DMS153 (cell line): ENCODE measurements at regions not wholly inside any gene's neighbourhood (a gene's known extent, or its start where the extent isn't known, plus 50 kb on each side); places are given as distances from the start of the nearest gene placed in this dataset.

ENCODE experiments used
- DNase-seq: peaks from one replicate; lab custom pipeline; 2025; lab: John Stamatoyannopoulos, UW

DNA sequence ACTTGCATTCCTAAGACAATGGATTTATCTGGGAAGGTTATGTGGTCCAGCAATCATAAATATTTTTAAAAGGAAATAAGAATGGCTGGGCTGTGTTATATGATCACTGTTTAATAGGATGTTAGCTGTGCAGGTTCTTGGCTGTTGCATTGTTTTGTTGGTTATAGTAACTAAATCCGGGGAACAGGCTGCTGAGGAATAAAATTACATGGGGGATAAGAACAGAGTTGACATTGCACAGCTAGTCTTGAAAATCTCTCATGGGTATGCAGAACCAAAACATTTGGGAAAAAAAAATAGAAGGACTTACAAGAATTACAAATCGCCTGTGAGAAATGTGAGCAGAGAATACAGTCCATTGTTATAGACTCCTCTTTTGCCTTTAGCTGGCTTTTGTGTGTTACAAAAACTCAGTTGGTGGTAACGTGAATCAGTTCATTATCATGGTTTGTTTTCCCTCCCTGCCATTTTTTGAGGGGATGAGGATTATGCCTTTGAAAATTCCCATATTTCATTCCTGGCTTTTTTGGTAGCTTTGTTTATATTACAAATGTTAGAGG is 375.3 kb upstream of the DAB2 start:
- DNase-seq, result no peak

DNA sequence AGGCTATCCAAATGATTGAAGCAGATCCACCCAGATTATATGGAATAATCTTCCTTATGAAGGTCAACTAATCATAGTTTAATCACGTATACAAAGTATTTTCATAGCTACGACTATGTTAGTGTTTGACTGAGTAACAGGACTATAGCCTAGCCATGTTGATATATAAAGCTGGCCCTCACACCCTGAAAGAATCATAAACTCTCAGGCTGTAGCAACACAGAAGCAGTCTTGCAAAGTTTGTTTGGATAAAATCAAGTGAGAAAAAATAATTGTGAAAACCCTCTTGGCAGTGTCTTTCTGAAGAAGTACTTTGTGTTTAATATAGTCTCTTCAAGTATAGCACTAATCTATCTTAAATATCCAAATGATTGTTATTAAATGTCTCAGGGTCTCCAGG is 374.5 kb upstream of the DAB2 start:
- no peak for DNase-seq

DNA sequence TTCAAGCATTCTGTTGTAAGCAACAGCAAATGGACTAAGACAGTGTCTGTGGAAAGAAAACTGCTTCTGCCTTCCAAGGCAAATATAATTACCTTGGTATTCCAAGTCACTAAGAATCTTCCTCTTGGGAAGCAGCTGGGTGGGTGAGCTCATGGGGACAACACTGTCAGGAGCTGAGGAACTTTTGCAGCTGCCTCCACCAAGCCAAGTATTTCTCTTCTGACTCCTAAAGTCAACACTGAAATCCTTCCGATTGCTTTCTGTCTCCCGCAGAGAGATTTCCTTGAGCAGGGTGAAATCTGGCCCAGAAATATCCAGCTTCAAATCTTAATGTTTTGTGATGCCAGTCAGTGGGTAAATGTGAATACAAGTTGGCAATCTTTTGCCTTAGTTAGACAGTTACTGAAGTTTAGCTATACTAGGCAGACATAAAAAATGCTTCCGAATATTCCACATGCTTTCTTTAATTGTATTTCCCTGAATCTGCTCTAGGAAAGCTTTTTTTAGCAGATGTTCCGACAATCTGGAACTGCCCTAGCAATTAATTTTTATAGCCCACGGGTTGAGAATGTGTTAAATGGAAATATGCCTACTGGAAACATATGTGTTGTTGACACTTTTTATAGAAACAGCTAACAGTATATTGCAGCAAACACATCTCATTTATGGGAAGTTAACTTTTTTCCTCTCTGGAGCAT is 369.9 kb upstream of the DAB2 start:
- DNase-seq, result no peak

DNA sequence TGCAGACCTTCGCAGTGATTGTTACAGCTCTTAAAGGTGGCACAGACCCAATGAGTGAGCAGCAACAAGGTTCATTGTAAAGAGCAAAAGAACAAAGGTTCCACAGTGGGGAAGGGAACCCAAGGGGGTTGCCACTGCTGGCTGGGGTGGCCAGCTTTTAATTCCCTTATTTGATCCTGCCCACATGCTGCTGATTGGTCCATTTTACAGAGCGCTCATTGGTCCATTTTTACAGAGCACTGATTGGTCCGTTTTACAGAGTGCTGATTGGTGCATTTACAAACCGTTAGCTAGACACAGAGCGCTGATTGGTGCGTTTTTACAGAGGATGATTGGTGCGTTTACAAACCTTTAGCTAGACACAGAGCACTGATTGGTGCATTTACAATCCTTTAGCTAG is 360.6 kb upstream of the DAB2 start:
- no peak for DNase-seq

DNA sequence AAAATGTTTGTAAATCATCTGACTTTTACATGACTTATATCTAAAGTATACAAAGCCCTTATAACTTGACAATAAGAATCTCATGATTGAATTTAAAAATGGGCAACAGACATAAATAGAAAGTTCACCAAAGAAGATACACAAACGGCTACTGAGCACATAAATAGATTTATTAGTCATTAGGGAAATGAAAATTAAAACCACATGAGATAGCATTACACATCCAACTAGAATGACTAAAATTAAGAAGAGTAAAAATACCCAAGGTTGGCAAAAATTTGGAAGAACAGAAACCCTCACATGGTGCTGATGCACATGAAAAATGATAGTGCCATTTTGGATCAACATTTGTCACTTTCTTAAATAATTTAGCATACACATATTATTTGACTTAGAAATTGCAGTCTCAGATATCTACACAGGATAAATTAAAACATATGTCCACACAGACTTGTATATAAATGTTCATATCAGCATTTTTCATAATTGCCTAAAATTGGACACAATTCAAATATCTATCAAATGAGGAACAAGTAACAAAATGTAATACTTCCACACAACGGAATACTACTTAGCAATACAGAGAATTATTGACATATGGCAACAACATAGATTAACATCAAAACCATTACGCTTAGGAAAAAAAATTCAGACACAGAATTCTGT is 359.1 kb upstream of the DAB2 start:
- no peak for DNase-seq

DNA sequence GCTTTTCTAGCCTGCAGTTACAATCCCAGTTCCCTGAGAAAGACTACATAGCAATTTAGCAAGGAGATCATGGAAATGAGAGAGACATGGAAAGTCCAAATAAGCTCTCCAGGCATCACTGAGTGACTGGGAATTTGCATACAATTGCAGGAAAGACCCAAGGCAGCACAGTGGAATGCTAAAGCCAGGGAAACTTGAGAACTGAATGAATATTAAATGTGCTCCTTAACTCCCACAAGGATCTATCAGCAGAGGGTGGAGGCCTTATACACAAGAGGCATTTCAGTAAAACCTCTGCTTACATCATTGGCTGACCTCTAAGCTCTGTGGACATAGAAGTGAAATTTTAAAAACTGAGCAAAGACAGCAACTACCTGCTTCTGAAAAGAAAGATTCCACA is 355.6 kb upstream of the DAB2 start:
- DNase-seq, result no peak

DNA sequence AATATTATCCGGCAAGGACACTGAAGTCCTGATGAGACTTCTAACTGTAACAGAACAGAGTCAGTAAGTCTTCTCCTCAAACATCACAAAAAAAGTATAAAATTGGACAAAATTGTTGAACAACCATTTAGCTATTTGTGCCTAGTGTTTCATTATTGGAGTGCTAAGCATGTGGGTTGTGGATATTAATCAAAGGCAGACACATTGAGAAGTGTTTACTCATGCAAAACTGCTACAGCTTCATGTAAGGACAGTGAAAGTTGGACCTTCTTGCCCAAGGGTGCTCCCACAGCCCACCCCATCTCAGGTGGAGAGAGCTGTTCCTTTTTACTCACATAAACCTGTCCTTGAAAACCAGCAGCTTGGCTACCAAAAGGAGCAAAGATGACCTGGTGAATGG is 355.1 kb upstream of the DAB2 start:
- no peak for DNase-seq

DNA sequence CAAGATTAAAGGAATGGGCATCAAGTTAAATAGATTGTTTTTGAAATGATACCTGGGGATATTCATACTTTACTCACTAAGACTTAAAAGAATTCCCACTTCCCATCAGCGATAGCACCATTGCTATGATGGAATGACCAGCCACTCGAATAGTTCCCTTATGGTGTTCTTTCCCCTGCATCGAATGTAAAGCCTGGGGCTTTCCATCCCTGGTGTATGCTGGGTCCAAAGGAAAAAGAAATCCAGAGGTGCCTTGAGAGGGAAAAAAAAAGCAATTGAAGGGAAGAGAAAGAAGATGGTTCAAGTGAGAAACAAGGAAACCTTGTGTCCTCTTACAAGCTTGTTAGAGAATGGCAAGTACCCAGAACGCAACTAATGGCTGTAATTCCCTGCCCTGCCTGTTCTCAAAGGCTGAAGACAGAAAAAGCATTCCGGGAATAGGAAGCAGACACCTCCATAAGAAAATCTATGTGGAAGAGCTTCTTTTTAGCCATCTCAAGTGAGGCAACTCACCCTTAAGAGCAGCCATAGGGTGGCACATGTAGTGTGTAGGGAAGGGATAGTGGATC is 351.1 kb upstream of the DAB2 start:
- no peak for DNase-seq

DNA sequence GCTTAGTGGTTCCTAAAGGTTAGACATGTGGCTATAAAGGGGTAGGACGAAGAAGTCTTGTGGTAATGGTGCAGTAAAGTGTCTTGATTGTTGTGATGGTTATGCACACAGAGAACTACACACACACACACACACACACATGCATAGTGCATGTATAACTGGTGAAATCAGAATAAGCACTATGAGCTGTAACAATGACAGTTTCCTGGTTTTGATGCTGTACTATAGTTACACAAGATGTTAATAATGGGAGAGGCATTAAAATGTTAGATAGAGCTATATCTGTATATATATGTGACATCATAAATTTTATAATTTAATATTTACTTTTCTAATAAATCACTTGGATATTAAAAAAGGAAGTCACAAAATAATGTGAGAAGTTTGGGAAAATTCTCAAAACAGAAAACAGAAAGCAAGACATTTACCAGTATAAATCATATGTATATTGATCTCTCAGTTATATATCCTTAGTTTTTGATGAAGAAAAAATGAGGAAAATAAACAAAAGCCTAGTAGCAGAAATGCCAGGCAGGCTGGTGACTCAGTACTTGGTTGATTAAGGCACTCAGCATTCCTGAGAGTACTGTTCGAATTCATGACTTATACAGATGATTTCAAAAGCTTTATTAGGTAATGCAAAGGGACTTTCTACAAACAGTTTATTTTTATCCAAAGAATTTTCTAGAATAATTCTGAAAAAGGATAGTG is 350.5 kb upstream of the DAB2 start:
- no peak for DNase-seq

DNA sequence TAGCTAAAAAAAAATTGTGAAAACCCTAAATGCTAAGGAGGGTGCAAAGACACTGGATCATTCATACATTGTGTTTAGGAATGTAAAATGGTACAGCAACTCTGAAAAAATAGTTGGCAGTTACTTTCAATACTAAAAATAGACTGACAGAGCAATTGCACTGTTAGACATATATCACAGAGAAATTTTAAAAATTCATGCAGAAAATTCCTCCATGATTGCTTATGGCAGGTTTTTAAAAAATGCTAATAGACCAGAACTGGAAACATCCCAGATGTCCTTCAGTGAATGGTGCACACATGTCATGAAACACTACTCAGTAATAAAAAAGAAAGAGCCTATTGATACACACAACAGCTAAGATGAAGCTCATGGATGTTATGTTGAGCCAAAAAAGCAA is 349.8 kb upstream of the DAB2 start:
- no peak for DNase-seq

DNA sequence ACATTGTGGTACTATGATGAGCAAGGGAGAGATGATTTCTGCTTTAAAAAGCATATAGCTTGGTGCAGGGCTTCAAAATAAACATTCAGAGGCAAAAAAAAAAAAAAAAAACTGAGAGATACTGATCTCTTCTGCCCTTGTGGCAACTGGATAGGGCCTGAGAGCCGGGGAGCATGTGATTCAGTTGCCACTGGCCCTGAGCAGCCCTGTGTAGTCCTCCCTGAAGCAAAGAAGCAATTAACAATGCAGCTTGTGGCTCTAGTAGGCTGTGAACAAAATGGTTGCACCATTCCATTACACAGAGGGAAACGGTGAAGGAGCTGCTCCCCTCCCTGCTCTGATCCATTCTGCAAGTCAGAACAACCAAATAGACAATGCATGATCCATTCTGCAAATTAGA is 347.5 kb upstream of the DAB2 start:
- DNase-seq, result no peak

DNA sequence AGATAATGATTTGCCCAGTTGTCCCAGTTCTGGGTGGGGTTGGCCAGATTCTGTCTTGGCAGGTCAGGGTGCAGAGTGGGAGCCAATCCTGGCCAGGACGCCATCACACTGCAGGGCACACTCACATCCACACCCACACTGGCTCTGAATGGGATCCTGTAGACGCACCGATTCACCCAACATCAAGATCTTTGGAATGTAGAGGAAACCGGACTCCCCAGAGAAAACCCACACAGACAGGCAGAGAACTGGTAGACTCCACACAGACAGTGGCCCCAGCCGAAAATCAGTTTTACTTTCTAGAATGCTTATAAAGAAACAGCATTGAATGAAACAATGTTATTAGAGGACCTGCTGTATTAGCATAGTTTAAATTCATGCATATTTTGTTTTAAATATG is 343.1 kb upstream of the DAB2 start:
- no peak for DNase-seq

DNA sequence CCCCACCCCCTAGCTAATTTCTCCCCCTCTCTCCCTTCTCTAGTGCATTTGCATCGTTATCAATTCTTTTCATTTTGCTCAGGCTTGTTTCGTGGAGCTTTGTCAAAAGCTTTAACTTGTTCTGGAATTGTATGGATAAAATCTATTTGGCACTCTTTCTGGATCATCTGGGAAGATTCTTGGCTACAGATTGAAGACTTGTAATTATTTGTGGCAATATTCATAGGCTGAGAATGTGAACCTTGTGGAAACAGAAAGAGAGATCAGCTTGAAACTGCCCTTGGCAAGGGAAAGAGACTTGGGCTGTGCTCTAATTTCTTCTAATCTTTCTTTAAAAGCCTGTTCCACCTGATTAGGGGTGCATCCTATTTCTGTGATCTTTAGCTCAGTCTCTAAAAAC is 340.6 kb upstream of the DAB2 start:
- no peak for DNase-seq

DNA sequence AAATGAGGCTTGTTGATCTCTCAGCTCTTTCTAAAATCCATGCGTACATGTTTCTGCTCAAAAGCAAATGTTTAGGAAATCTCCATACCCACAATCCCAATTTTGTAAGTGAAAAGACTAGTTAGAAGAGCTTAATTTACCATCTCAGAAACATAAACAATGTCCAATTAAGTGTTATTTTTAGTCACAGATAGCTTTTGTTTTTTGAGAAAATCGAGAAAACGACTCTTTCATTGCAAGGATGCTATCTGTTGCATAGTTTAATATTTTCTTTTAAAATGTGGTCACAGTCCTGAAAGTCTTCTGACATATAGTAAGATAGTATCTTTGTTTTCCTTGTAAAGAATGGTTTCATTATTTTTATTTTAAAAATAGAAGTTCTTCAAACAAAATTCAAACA is 338.0 kb upstream of the DAB2 start:
- DNase-seq, result no peak

DNA sequence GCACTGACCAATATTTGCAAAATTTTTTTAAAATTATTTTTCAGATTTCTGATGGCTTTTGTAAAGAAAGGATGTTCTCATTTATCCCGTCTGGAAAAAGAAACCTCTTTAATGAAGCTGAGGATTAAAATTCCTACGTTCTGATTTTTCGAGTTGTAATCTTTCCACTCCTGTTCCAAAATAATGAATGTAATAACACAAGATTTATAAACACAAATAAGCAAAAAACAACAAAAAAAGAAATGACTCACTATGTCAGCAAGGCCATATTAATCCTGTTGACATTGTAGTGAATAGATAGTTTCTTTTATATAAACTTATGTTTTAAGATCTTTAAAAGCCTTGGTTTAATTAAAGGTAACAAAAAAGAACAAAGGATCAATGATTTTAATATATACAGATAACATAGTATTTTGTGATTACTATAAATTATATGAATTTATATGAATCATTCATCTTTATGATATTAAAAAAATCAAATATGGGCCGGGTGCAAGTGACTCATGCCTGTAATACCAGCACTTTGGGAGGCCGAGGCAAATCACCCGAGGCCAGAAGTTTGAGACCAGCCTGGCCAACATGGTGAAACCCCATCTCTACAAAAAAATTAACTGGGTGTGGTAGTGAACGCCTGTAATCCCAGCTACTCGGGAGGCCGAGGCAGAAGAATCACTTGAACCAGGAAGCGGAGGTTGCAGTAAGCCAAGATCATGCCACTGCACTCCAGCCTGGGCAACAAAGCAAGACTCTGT is 336.6 kb upstream of the DAB2 start:
- no peak for DNase-seq

DNA sequence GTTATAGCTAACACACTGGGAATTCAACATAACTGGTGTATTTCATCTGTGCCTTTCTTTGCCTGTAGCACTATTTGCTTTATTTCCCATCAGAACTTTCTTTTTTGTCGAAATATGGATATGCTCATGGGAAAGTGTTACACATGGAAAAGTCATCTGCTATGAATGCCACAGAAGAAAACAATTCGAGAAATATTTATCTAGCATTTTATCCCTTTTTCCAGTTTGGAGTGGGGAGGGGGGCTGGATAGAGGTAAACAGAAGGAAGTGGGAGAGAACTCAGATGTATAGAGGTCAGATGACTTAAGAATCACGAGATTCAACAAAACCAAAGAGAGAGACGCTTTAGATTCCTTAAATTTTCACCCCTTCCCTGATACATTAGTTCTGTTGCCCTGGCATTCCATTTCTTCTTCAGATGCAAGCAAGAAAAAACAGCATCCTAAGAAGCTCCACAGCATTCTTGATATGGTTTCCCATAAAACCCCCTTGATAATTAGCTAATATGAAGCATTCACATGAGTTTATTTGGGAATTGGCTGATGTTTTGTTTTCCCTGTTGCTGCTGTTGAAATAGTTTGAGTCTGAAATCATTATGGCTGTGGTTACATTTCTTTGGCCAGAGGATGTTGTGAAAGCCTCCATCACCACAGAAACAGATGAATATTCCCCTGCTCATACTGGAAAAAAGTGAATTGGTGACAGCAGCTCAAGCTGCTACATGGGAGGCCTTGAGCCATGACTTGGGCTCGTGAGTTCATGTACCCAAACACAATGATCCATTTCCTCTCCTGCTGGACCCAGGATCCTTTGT is 335.8 kb upstream of the DAB2 start:
- DNase-seq, result no peak

DNA sequence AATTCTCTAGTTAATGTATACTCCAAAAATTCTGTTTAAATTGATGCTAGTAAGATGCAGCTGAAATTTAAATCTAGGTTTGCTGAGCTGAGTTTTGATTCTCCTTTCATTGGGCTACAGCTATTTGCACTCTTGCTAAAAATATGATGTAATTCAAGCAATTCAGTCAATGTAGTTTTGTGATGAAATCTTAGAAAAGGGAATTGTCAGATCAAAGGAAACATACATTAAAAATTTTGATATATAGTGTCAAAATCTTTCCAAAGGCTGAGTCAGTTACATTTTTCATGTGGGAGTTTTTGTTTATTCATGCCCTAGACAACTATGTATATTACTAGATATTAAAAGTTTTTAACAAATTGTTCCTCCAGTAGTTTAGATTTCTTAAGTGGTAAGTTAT is 334.9 kb upstream of the DAB2 start:
- no peak for DNase-seq

DNA sequence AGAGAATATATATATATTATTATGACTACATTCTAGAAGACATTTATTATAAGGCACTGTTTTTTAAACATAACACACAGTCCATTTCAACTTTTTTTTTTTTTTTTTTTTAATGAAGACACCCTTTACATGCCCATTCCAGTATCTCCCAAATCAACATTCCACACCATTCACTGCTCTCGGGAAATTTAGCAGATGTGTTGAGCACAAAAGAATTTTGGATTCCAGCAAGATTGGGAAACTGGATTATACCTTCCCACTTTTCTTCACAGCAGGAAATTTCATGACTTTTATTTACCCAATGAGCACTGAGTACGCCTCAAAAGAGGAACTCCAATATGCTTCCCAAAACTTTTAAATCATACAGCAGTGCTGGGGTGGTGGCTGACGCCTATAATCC is 333.6 kb upstream of the DAB2 start:
- no peak for DNase-seq

DNA sequence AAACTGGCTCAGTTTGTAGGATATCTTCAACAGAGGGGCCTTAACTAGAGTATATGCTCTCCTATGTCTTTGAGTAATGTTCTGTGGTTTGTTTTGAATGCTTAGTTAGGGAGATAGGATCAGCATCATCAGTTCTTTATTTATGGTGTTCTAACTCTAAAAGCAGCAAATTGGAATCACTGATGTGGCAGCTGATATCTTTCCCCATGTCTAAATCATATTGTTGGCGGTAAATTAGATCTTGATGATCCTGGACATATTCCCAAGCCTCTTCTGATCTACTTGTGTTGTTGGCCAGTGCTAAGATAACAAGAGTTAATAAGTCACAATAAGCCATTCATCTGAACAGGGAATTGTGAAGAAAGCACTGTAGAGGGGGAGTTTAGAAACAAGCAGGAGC is 332.4 kb upstream of the DAB2 start:
- no peak for DNase-seq

DNA sequence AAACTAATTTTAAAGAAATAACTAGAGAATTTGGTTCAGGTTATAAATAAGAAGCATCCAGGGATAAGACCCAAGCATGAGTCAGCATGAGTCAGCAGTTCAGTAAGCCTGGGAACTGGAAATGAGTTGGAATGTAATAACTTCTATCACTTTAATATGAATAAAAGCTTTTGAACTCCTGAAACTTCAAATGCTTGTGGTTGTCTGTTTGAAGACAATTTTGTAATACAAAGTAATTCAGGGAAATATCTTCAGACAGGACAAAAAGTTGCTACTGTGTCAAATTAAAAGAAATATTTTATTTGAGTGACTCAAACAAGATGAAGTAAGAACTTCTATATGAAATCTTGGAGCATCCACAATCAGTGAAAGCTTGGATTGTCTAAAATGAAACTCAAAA is 331.2 kb upstream of the DAB2 start:
- DNase-seq, result no peak

DNA sequence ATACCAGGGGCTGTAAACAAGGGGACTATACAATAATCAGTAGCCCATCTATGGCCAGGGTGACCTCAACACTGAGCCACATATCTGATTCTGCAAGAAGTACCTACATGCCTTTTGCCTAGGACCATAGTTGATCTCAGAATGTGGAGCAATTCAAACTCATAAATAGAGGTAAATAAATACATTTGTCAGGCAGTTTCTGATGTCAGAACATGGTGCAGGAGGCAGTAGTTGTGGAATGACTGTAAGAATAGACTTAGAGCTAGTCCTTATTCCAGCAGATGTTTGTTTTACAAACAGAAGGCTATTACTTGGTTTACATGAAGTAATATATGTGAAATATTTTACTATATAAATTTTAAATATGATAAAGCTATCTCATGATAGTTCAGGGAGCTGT is 330.7 kb upstream of the DAB2 start:
- no peak for DNase-seq
